ENCODE measurements at regions not wholly inside any gene's neighbourhood (a gene's known extent, or its start where the extent isn't known, plus 50 kb on each side); places are given as distances from the start of the nearest gene placed in this dataset.

GRCh38 chr6:94769197-94769596 is 808.1 kb upstream of the MANEA start:
- Mint-ChIP-seq H3K9me3 (ENCODE audit: insufficient read depth) (no peaks in the 10 kb centered on the region), H3K4me1 (no peaks in the 10 kb centered on the region), H3K4me3 (no peak overlapping the region), H3K27ac (no peak overlapping the region), H3K27me3 (no peaks in the 10 kb centered on the region)
- ChIA-PET CTCF (no interaction called here), POLR2A (no interaction called here)
- Histone ChIP-seq H4K20me1 (ENCODE audit: control insufficient read depth, insufficient read depth, low read length, poor library complexity, severe bottlenecking) (no peaks in the 10 kb centered on the region), H3K27me3 (replicated peaks in 1 of 4; ENCODE audit: control extremely low read depth in 1 of 4, control insufficient read depth in 3 of 4, insufficient read depth in 4 of 4, low read length in 3 of 4) (no peaks in the 10 kb centered on the region), H3K9me3 (ENCODE audit: control extremely low read depth in 1 of 3, control insufficient read depth in 2 of 3, insufficient read depth in 1 of 3, low read length in 2 of 3) (no peaks in the 10 kb centered on the region), H3K4me3 (ENCODE audit: control extremely low read depth in 1 of 5, extremely low read depth in 1 of 5, insufficient read depth in 1 of 5, low read depth in 2 of 5, low read length in 4 of 5) (no peak overlapping the region), H3K36me3 (replicated peaks in 1 of 2; ENCODE audit: control extremely low read depth in 1 of 2, control insufficient read depth in 1 of 2, extremely low read depth in 1 of 2, insufficient read depth in 2 of 2, low read length in 1 of 2) (no peaks in the 10 kb centered on the region), H2AFZ (ENCODE audit: insufficient read depth, low read depth, low read length, poor library complexity, severe bottlenecking) (no peak overlapping the region), H3K79me2 (ENCODE audit: control insufficient read depth, insufficient read depth, low read length) (no peaks in the 10 kb centered on the region), H3K9ac (ENCODE audit: low read length) (no peak overlapping the region), H3K4me1 (ENCODE audit: control insufficient read depth in 2 of 2, insufficient read depth in 2 of 2, low read length in 2 of 2) (no peaks in the 10 kb centered on the region), H3K27ac (ENCODE audit: low read length in 2 of 2) (no peak overlapping the region), H3K4me2 (replicated peaks; ENCODE audit: low read depth, low read length, poor library complexity, severe bottlenecking) (no peak overlapping the region)
- ATAC-seq (ENCODE audit: low read depth) = no peak
- no CpG with 5 or more reads among the region's 1 CpG for WGBS (ENCODE audit: insufficient coverage)
- intact Hi-C loops (cut with micrococcal nuclease) = no loop called here
- no peak for DNase-seq
- TF ChIP-seq, protein P1, sequence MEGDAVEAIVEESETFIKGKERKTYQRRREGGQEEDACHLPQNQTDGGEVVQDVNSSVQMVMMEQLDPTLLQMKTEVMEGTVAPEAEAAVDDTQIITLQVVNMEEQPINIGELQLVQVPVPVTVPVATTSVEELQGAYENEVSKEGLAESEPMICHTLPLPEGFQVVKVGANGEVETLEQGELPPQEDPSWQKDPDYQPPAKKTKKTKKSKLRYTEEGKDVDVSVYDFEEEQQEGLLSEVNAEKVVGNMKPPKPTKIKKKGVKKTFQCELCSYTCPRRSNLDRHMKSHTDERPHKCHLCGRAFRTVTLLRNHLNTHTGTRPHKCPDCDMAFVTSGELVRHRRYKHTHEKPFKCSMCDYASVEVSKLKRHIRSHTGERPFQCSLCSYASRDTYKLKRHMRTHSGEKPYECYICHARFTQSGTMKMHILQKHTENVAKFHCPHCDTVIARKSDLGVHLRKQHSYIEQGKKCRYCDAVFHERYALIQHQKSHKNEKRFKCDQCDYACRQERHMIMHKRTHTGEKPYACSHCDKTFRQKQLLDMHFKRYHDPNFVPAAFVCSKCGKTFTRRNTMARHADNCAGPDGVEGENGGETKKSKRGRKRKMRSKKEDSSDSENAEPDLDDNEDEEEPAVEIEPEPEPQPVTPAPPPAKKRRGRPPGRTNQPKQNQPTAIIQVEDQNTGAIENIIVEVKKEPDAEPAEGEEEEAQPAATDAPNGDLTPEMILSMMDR (IDR thresholded peaks at IDR 0.05) = no peak
- TF ChIP-seq EZH2 (IDR thresholded peaks at IDR 0.05; ENCODE audit: borderline replicate concordance, insufficient read depth, low read depth, low read length, poor library complexity, severe bottlenecking) = no peak

DNA sequence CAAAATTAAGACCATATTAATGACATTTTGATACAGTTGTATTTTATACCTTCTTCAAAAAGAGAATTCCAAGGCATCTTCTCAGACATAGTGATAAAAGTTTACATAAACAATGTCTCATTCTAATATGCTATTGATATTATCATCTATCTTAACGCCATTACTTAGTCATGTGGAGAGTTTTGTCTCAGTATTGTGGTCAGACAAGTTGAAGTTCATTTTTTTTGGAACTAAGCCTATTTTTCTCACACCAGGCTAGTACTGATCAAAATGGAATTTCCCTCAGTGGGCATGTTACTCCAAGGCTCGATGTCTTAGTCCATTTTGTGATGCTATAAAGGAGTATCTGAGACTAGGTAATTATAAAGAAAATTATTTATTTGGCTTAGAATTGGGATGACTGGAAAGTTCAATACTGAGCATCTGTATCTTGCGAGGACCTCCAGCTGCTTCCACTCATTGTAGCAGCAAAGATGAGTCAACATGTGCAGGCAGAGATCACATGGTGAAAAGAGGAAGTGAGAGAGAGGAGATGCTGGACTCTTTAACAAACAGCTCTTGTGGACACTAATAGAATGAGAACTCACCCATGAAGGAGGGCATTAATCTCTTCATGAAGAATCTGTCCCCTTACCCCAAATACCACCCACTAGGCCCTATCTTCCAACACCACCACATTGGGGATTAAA is 825.5 kb upstream of the MANEA start:
- no peaks in the 10 kb centered on the region for H3K79me2 ChIP-seq (ENCODE audit: control insufficient read depth, insufficient read depth, low read length)
- Mint-ChIP-seq H3K27ac (no peak overlapping the region), H3K27me3 (no peaks in the 10 kb centered on the region), H3K4me1 (no peaks in the 10 kb centered on the region), H3K9me3 (ENCODE audit: insufficient read depth) (peaks cover 7% of the 10 kb centered on the region), H3K4me3 (no peak overlapping the region)
- ChIA-PET CTCF (no interaction called here), POLR2A (no interaction called here)
- no peaks in the 10 kb centered on the region for H4K20me1 ChIP-seq (ENCODE audit: control insufficient read depth, insufficient read depth, low read length, poor library complexity, severe bottlenecking)
- no peak for TF ChIP-seq EZH2 (IDR thresholded peaks at IDR 0.05; ENCODE audit: borderline replicate concordance, insufficient read depth, low read depth, low read length, poor library complexity, severe bottlenecking)
- TF ChIP-seq, protein P1 (IDR thresholded peaks at IDR 0.05) = no peak
- H3K4me3 ChIP-seq (ENCODE audit: control extremely low read depth in 1 of 5, extremely low read depth in 1 of 5, insufficient read depth in 1 of 5, low read depth in 2 of 5, low read length in 4 of 5) = no peak overlapping the region
- H3K27ac ChIP-seq (ENCODE audit: low read length in 2 of 2) = no peak overlapping the region
- H3K4me1 ChIP-seq (ENCODE audit: control insufficient read depth in 2 of 2, insufficient read depth in 2 of 2, low read length in 2 of 2) = no peaks in the 10 kb centered on the region
- H3K9me3 ChIP-seq (ENCODE audit: control extremely low read depth in 1 of 3, control insufficient read depth in 2 of 3, insufficient read depth in 1 of 3, low read length in 2 of 3) = peaks cover 0 to 4% (median 0%) of the 10 kb centered on the region in 3 donors
- WGBS (ENCODE audit: insufficient coverage) = 70% methylated on average over 2 of the region's 3 CpGs
- no peak for DNase-seq
- H2AFZ ChIP-seq (ENCODE audit: insufficient read depth, low read depth, low read length, poor library complexity, severe bottlenecking) = no peak overlapping the region
- H3K36me3 ChIP-seq (replicated peaks in 1 of 2; ENCODE audit: control extremely low read depth in 1 of 2, control insufficient read depth in 1 of 2, extremely low read depth in 1 of 2, insufficient read depth in 2 of 2, low read length in 1 of 2) = no peaks in the 10 kb centered on the region
- no peak overlapping the region for H3K4me2 ChIP-seq (replicated peaks; ENCODE audit: low read depth, low read length, poor library complexity, severe bottlenecking)
- no peak overlapping the region for H3K9ac ChIP-seq (ENCODE audit: low read length)
- H3K27me3 ChIP-seq (replicated peaks in 1 of 4; ENCODE audit: control extremely low read depth in 1 of 4, control insufficient read depth in 3 of 4, insufficient read depth in 4 of 4, low read length in 3 of 4) = no peaks in the 10 kb centered on the region
- no peak for ATAC-seq (ENCODE audit: low read depth)
- intact Hi-C loops (cut with micrococcal nuclease) = no loop called here

Data from B cell (primary cell).